ENCODE measurements at regions not wholly inside any gene's neighbourhood (a gene's known extent, or its start where the extent isn't known, plus 50 kb on each side); places are given as distances from the start of the nearest gene placed in this dataset.

GRCh38 chr6:99219788-99220187 lies 129.7 kb downstream of the FAXC start (continued):
- TF ChIP-seq CHD7 (IDR thresholded peaks at IDR 0.05; ENCODE audit: insufficient replicate concordance, low read length) (no peak), TEAD4 (IDR thresholded peaks at IDR 0.05; ENCODE audit: low read depth, low read length) (peak; percentile 69; the same call in 1 of the 2 replicates), BCL11A (IDR thresholded peaks at IDR 0.05; ENCODE audit: low read depth in 2 of 2, low read length in 2 of 2) (no peak), ASH2L (IDR thresholded peaks at IDR 0.05; ENCODE audit: low read length) (no peak), RAD21 (IDR thresholded peaks at IDR 0.05 in 1 of 2, conservative IDR thresholded peaks at IDR 0.05 in 1 of 2; ENCODE audit: low read depth in 2 of 2, low read length in 2 of 2) (peak; percentile 48 to 65; a peak in 3 of 4 replicates), HDAC2 (IDR thresholded peaks at IDR 0.05; ENCODE audit: borderline replicate concordance in 1 of 2, low read depth in 2 of 2, low read length in 2 of 2) (0 out of 4 replicates have a peak, but pooled peaks of 1 of the 2 experiments have one; percentile 73), POLR2A (IDR thresholded peaks at IDR 0.05; ENCODE audit: control extremely low read depth in 1 of 2, low read depth in 2 of 2, low read length in 2 of 2) (no peak), CBX5 (IDR thresholded peaks at IDR 0.05; ENCODE audit: low read depth, low read length) (no peak)
- TF ChIP-seq, protein P1, sequence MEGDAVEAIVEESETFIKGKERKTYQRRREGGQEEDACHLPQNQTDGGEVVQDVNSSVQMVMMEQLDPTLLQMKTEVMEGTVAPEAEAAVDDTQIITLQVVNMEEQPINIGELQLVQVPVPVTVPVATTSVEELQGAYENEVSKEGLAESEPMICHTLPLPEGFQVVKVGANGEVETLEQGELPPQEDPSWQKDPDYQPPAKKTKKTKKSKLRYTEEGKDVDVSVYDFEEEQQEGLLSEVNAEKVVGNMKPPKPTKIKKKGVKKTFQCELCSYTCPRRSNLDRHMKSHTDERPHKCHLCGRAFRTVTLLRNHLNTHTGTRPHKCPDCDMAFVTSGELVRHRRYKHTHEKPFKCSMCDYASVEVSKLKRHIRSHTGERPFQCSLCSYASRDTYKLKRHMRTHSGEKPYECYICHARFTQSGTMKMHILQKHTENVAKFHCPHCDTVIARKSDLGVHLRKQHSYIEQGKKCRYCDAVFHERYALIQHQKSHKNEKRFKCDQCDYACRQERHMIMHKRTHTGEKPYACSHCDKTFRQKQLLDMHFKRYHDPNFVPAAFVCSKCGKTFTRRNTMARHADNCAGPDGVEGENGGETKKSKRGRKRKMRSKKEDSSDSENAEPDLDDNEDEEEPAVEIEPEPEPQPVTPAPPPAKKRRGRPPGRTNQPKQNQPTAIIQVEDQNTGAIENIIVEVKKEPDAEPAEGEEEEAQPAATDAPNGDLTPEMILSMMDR (IDR thresholded peaks at IDR 0.05; ENCODE audit: control extremely low read depth in 1 of 3, insufficient read depth in 1 of 3, low read depth in 1 of 3, low read length in 3 of 3) = peak; percentile 59 to 68 (median 62)
